H1 (cell line): ENCODE measurements at regions not wholly inside any gene's neighbourhood (a gene's known extent, or its start where the extent isn't known, plus 50 kb on each side); places are given as distances from the start of the nearest gene placed in this dataset.

Experiments
- BRCA1 ChIP-seq: IDR thresholded peaks from 2 replicates; pipeline ENCODE4 v1.6.1; 2012; ENCODE audit warnings: low read depth, low read length, improper control_type of control experiment
- CBX5 ChIP-seq: fragments of 300-800, 300-1000 bp; sonication (generic); IDR thresholded peaks from 2 replicates; pipeline ENCODE4 v1.7.1; 2016; ENCODE audit warnings: antibody characterized with exemption, low read length, low read depth
- CBX8 ChIP-seq: fragments of 300-800, 300-1000 bp; sonication (generic); IDR thresholded peaks from 2 replicates; pipeline ENCODE4 v1.7.1; 2016; ENCODE audit warnings: low read depth, low read length, borderline replicate concordance
- CHD2 ChIP-seq: IDR thresholded peaks from 2 replicates; pipeline ENCODE4 v1.6.1; 2012; ENCODE audit warnings: low read length, improper control_type of control experiment
- FOSL1 ChIP-seq: IDR thresholded peaks from 2 replicates; pipeline ENCODE4 v1.6.1; 2011; ENCODE audit warnings: mild to moderate bottlenecking, low read depth, low read length, moderate library complexity; ENCODE audit not compliant: insufficient read depth
- HDAC6 ChIP-seq: IDR thresholded peaks from one replicate; pipeline ENCODE4 v1.7.1; 2012; ENCODE audit warnings: low read depth, mild to moderate bottlenecking, inconsistent platforms, low read length, moderate library complexity
- RBBP5 ChIP-seq: IDR thresholded peaks from 2 replicates; pipeline ENCODE4 v1.7.1; 2012; ENCODE audit warnings: low read depth, mild to moderate bottlenecking, inconsistent platforms, low read length, moderate library complexity, borderline replicate concordance
- RNF2 ChIP-seq: fragments of 200-900, 300-1000 bp; sonication (generic); IDR thresholded peaks from 2 replicates; pipeline ENCODE4 v1.7.1; 2016; ENCODE audit warnings: borderline replicate concordance, low read depth, mild to moderate bottlenecking, antibody characterized with exemption, low read length; ENCODE audit not compliant: poor library complexity, severe bottlenecking; ENCODE audit errors: missing control alignments
- YY1 ChIP-seq: IDR thresholded peaks from 2 replicates; pipeline ENCODE4 v1.6.1; 2011; ENCODE audit warnings: low read depth, mild to moderate bottlenecking, low read length

- TF ChIP-seq HDAC6 (no peak), RBBP5 (no peak), CBX8 (no peak), CHD2 (no peak), CBX5 (no peak), YY1 (no peak), FOSL1 (no peak), BRCA1 (no peak), RNF2 (no peak)
Measured at GRCh38 chr6:105797983-105798453, 288.1 kb upstream of the PRDM1 start (continued).
